Choroid plexus epithelial cell (primary cell): ENCODE measurements at regions not wholly inside any gene's neighbourhood (a gene's known extent, or its start where the extent isn't known, plus 50 kb on each side); places are given as distances from the start of the nearest gene placed in this dataset.

Experiments used
- DNase-seq: peaks from one replicate; pipeline ENCODE4 v3.0.0-alpha.2; 2010; ENCODE audit warnings: low read depth
- H3K4me3 ChIP-seq: 2 replicates; pipeline ENCODE4 v1.5.1; 2011; ENCODE audit warnings: low read depth, mild to moderate bottlenecking, control low read depth, low read length, moderate library complexity
- TF ChIP-seq, protein P1 (sequence below): conservative IDR thresholded peaks from 2 replicates; pipeline ENCODE4 v1.5.1; 2011; ENCODE audit warnings: low read depth, mild to moderate bottlenecking, control low read depth, inconsistent platforms, low read length, moderate library complexity

GRCh38 chr10:26637521-26638275 lies 59.8 kb upstream of the PDSS1 start:
- TF ChIP-seq, protein P1, sequence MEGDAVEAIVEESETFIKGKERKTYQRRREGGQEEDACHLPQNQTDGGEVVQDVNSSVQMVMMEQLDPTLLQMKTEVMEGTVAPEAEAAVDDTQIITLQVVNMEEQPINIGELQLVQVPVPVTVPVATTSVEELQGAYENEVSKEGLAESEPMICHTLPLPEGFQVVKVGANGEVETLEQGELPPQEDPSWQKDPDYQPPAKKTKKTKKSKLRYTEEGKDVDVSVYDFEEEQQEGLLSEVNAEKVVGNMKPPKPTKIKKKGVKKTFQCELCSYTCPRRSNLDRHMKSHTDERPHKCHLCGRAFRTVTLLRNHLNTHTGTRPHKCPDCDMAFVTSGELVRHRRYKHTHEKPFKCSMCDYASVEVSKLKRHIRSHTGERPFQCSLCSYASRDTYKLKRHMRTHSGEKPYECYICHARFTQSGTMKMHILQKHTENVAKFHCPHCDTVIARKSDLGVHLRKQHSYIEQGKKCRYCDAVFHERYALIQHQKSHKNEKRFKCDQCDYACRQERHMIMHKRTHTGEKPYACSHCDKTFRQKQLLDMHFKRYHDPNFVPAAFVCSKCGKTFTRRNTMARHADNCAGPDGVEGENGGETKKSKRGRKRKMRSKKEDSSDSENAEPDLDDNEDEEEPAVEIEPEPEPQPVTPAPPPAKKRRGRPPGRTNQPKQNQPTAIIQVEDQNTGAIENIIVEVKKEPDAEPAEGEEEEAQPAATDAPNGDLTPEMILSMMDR, result no peak
- no peak for DNase-seq
- H3K4me3 ChIP-seq, result no peak overlapping the region

- H3K4me3 ChIP-seq, result no peak overlapping the region
- no peak for DNase-seq
- TF ChIP-seq, protein P1, result no peak
Measured at GRCh38 chr10:26640391-26640790, 57.1 kb upstream of the PDSS1 start.

DNA sequence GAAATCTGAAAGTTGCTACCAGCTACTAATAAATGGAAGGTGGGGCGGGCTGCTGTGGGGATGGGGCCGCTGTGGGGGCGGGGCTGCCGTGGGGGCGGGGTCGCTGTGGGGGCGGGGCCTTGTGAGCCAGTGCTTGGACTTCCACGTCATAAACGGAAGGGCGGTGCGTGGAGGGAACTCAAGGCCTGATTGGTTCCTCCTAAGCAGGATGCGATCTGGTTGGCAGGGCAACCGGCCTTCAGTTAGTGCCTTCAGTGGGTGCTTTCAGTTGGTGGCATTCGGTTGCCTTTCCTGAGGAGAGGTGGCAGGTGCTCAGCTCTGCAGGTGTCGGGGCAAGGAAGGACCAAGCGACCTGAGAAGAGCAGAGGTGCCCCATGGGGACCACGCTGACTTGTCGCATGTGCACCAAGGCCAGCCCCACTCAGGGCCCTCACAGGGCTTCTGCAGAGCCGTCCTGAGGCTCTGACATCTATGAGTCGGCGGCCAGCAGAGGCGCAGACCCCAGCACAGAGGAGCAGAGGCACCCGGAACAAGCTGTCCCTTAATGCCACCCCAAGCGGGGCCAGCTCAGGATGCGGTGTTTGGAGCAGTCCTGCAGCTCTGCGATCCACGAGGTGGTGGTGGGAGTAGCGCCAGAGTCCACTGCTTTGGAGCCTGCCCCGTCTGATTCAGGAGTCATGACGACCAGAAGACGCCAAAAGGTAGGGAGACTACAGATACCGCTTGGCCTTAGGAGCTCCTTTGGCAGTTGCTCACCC lies 54.4 kb upstream of the PDSS1 start:
- DNase-seq, result no peak
- H3K4me3 ChIP-seq, result no peak overlapping the region
- TF ChIP-seq, protein P1, result no peak

- DNase-seq, result no peak
- H3K4me3 ChIP-seq, result no peak overlapping the region
- TF ChIP-seq, protein P1, result no peak
Measured at GRCh38 chr10:26647602-26648244, 49.8 kb upstream of the PDSS1 start.
